T-helper 1 cell treated with Interleukin-12 subunit alpha and Interleukin-12 subunit beta and Interleukin-4 antibody, amounts not matched to agents 30 μg/mL and 1 μg/mL, for 36 hours (primary cell): ENCODE measurements at regions not wholly inside any gene's neighbourhood (a gene's known extent, or its start where the extent isn't known, plus 50 kb on each side); places are given as distances from the start of the nearest gene placed in this dataset.

Experiments used
- H3K27ac Mint-ChIP-seq: one replicate; pipeline ENCODE4 v1.8.0; 2021; ENCODE audit warnings: mild to moderate bottlenecking, mixed read lengths
- H3K27me3 Mint-ChIP-seq: one replicate; pipeline ENCODE4 v1.8.0; 2021; ENCODE audit warnings: low read depth, mixed read lengths
- H3K36me3 Mint-ChIP-seq: one replicate; pipeline ENCODE4 v1.8.0; 2021; ENCODE audit warnings: low read depth, mixed read lengths
- H3K4me1 Mint-ChIP-seq: one replicate; pipeline ENCODE4 v1.8.0; 2021; ENCODE audit warnings: low read depth, mixed read lengths
- H3K4me3 Mint-ChIP-seq: one replicate; pipeline ENCODE4 v1.8.0; 2021; ENCODE audit warnings: mild to moderate bottlenecking, moderate library complexity, mixed read lengths
- H3K9me3 Mint-ChIP-seq: one replicate; pipeline ENCODE4 v1.8.0; 2021; ENCODE audit warnings: mixed read lengths

- H3K4me1 Mint-ChIP-seq, result peaks cover 7% of the 10 kb centered on the region
- H3K36me3 Mint-ChIP-seq, result no peaks in the 10 kb centered on the region
- H3K27ac Mint-ChIP-seq, result no peak overlapping the region
- H3K27me3 Mint-ChIP-seq, result no peaks in the 10 kb centered on the region
- H3K4me3 Mint-ChIP-seq, result no peak overlapping the region
- no peaks in the 10 kb centered on the region for H3K9me3 Mint-ChIP-seq
Observed at GRCh38 chr1:116252785-116253184, 120.3 kb upstream of the ATP1A1 start.

DNA sequence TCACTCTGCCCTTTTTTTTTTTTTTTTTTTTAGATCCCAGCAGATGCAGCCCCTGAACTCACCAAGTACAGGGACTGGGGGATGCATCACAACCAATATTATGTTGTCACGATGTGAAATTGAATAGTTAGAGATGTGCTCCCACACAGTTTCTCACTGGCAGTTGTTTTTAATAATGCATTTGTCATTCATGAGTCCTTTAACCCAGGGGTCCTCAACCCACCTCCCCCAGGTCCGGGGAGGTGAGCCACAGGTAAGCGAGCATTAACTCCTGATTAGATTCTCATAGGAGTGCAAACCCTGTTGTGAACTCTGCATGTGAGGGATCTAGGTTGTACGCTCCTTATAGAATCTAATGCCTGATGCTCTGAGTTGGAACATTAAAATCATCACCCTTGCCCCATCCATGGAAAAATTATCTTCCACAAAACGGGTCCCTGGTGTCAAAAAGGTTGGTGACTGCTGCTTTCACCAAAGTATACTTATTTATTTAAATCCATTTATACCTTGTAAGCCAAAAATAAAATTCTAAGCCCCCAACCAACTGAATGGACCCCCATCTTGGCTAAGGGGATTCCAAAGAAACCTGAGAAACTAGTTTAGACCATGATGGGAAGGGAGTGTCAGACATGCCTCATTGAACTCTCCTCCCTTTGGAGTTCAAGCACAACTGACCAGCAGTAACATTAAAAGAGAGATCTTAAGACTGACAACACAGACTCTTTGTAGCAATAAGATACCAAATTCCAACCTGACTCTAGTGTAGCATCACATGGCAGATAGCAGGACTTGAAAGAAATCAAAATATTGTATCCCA lies 119.3 kb upstream of the ATP1A1 start:
- no peak overlapping the region for H3K27ac Mint-ChIP-seq

GRCh38 chr1:116254776-116255175 lies 118.3 kb upstream of the ATP1A1 start:
- no peak overlapping the region for H3K27ac Mint-ChIP-seq
- H3K9me3 Mint-ChIP-seq, result no peaks in the 10 kb centered on the region
- H3K4me1 Mint-ChIP-seq, result peaks cover 14% of the 10 kb centered on the region
- no peaks in the 10 kb centered on the region for H3K27me3 Mint-ChIP-seq
- H3K36me3 Mint-ChIP-seq, result peaks cover 3% of the 10 kb centered on the region
- H3K4me3 Mint-ChIP-seq, result no peak overlapping the region

More for the DNA sequence above, 119.3 kb upstream of the ATP1A1 start:
- H3K4me3 Mint-ChIP-seq, result no peak overlapping the region
- no peaks in the 10 kb centered on the region for H3K9me3 Mint-ChIP-seq
- peaks cover 1% of the 10 kb centered on the region for H3K36me3 Mint-ChIP-seq
- no peaks in the 10 kb centered on the region for H3K27me3 Mint-ChIP-seq
- peaks cover 12% of the 10 kb centered on the region for H3K4me1 Mint-ChIP-seq

DNA sequence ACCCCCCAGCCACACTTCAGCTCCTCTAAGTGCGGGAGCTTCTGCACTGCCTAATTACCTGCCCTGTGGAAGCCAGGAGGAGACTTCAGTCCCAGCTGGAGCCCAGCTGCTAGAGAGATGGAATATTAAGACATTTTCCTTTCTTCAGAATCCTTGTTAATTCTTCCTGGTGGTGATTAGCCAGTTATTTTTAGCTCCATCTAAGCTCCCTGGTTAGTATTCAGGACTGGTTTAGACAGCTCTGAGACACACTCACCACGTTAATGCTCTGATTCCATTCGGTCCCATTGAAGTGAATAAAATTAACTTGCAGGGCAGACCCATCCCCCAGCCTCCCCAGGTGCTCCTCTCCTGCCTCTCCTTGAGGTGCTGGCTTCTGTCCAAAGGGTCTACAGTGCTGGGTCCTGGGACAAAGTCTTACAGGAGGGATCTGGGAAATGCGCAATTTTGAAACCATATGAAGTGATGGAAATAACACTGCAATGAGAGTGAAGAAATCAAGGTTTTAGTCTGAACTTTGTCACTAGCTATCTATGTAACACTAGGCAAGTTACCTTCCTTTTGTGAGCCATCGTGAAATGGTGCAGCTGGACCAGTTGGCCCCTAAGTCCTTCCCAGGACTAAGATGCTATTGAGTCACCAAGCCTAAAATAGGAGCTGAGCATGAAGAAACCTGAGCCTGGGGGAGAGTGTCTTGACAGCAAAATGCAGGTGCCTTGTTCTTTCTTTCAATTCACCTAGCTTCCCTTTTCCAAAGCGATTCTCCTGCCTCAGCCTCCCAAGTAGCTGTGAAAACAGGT lies 117.4 kb upstream of the ATP1A1 start:
- Mint-ChIP-seq H3K27ac (no peak overlapping the region), H3K27me3 (no peaks in the 10 kb centered on the region), H3K4me3 (no peak overlapping the region), H3K4me1 (peaks cover 14% of the 10 kb centered on the region), H3K9me3 (no peaks in the 10 kb centered on the region), H3K36me3 (peaks cover 3% of the 10 kb centered on the region)

- Mint-ChIP-seq H3K27ac (no peak overlapping the region), H3K4me3 (no peak overlapping the region), H3K27me3 (no peaks in the 10 kb centered on the region), H3K4me1 (peaks cover 14% of the 10 kb centered on the region), H3K9me3 (no peaks in the 10 kb centered on the region), H3K36me3 (peaks cover 3% of the 10 kb centered on the region)
Observed at GRCh38 chr1:116256286-116256649, 116.8 kb upstream of the ATP1A1 start.

DNA sequence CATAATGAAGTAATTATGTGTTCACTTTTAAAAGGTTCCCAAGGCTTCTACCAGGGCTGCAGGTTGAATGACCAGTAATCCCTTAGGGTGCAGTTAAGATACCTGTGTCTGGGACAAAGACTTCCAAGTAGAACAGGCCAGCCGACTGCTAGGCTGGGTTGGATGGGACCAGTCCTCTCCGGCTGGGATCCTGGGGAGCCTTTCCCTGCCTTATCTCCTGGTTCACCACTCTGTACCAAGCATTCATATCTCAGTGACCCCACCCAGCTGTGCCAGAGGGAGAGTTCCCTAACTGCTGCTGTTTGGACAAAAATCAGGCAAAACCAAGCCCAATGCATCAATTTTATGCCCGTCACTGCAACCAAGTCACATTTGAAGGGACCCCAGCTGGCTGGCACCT lies 116.2 kb upstream of the ATP1A1 start:
- no peaks in the 10 kb centered on the region for H3K27me3 Mint-ChIP-seq
- no peaks in the 10 kb centered on the region for H3K9me3 Mint-ChIP-seq
- no peak overlapping the region for H3K27ac Mint-ChIP-seq
- peaks cover 3% of the 10 kb centered on the region for H3K36me3 Mint-ChIP-seq
- no peak overlapping the region for H3K4me3 Mint-ChIP-seq
- peaks cover 16% of the 10 kb centered on the region for H3K4me1 Mint-ChIP-seq

DNA sequence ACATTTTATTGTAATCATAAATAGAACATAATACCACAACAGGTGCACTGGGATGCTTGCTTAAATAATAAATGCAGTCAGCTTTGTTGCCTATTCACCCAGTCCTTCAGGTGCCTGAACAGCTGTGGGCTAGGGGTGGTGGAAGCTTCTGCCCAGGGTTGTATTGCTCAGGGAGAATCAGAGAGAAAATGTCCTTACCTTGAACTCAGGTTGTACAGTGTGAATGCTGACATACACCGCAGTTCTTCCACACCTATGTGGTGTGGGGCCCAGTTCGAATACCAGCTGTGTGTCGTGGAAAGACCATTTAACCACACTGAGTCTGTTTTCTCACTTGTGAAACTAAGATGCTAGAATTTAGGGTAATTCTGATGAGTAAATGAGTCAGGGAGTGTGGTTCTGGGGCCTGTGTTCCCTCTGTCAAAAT lies 115.7 kb upstream of the ATP1A1 start:
- H3K27ac Mint-ChIP-seq, result peak overlapping the region; percentile 66
- no peaks in the 10 kb centered on the region for H3K27me3 Mint-ChIP-seq
- peaks cover 3% of the 10 kb centered on the region for H3K36me3 Mint-ChIP-seq
- H3K9me3 Mint-ChIP-seq, result no peaks in the 10 kb centered on the region
- no peak overlapping the region for H3K4me3 Mint-ChIP-seq
- H3K4me1 Mint-ChIP-seq, result peaks cover 16% of the 10 kb centered on the region

- H3K9me3 Mint-ChIP-seq, result no peaks in the 10 kb centered on the region
- no peaks in the 10 kb centered on the region for H3K27me3 Mint-ChIP-seq
- H3K4me3 Mint-ChIP-seq, result no peak overlapping the region
- peaks cover 3% of the 10 kb centered on the region for H3K36me3 Mint-ChIP-seq
- peaks cover 16% of the 10 kb centered on the region for H3K4me1 Mint-ChIP-seq
- H3K27ac Mint-ChIP-seq, result peak overlapping the region; percentile 66
Observed at GRCh38 chr1:116257836-116258235, 115.2 kb upstream of the ATP1A1 start.

DNA sequence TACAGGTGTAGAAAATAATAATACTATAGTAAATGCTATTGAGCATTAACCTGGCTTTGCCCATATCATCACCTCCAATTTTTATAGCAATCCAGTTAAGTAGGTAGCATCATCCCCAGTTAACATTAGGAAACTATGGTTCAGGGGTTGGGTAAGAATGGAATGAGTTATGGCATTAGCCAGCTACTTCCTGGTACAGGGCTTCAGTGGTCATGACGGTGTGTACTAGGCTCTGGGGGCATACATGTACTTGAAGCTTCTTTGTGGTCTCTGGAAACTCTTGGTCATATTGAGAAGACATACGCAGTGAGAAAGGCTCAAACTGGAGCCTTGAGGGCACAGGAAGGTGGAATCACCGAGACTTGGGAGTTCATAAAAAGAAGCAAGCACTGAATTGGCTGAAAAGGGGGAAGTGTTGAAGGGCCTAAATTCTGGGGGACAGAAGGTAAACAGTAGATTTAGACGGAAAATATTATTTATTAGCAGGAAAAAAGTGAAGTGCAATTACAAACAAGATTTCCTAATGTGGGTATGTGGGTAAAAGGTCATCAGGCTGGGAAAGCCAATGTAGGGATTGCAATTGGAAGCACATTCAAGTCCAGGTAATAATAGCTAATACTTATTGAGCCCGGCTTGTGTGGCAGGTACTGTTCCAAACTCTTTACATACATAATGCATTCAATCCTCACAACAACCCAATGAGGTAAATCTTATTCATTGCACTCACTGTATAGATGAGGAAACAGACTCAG lies 114.2 kb upstream of the ATP1A1 start:
- Mint-ChIP-seq H3K27me3 (no peaks in the 10 kb centered on the region), H3K4me3 (no peak overlapping the region), H3K4me1 (peaks cover 18% of the 10 kb centered on the region), H3K9me3 (no peaks in the 10 kb centered on the region), H3K36me3 (peaks cover 3% of the 10 kb centered on the region), H3K27ac (no peak overlapping the region)

DNA sequence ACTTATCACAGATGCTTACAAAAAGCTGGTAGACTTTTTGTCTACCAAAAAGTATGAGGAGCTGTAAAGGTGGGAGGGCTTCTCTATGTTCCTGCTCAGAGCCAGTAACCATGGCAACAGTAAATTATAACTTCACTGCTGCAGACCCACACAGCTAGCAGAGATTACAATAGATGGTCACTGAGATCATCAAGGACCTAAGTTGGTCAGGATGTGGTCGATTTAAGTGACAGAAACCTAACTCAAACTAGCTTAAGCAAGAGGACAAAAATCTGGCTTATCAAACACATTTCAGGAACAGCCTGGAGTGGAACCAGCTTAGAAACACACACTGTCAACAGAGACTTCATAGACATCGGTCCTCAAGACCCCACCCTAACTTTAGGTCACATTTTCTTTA lies 113.4 kb upstream of the ATP1A1 start:
- H3K4me1 Mint-ChIP-seq, result peaks cover 18% of the 10 kb centered on the region
- H3K9me3 Mint-ChIP-seq, result no peaks in the 10 kb centered on the region
- no peak overlapping the region for H3K4me3 Mint-ChIP-seq
- H3K27ac Mint-ChIP-seq, result no peak overlapping the region
- peaks cover 3% of the 10 kb centered on the region for H3K36me3 Mint-ChIP-seq
- no peaks in the 10 kb centered on the region for H3K27me3 Mint-ChIP-seq

GRCh38 chr1:116260115-116260514 lies 112.9 kb upstream of the ATP1A1 start:
- Mint-ChIP-seq H3K27ac (no peak overlapping the region), H3K9me3 (no peaks in the 10 kb centered on the region), H3K4me1 (peaks cover 18% of the 10 kb centered on the region), H3K36me3 (peaks cover 3% of the 10 kb centered on the region), H3K27me3 (no peaks in the 10 kb centered on the region), H3K4me3 (no peak overlapping the region)

GRCh38 chr1:116260621-116261020 lies 112.4 kb upstream of the ATP1A1 start:
- peaks cover 3% of the 10 kb centered on the region for H3K36me3 Mint-ChIP-seq
- H3K4me3 Mint-ChIP-seq, result no peak overlapping the region
- H3K9me3 Mint-ChIP-seq, result no peaks in the 10 kb centered on the region
- peaks cover 18% of the 10 kb centered on the region for H3K4me1 Mint-ChIP-seq
- no peak overlapping the region for H3K27ac Mint-ChIP-seq
- no peaks in the 10 kb centered on the region for H3K27me3 Mint-ChIP-seq

DNA sequence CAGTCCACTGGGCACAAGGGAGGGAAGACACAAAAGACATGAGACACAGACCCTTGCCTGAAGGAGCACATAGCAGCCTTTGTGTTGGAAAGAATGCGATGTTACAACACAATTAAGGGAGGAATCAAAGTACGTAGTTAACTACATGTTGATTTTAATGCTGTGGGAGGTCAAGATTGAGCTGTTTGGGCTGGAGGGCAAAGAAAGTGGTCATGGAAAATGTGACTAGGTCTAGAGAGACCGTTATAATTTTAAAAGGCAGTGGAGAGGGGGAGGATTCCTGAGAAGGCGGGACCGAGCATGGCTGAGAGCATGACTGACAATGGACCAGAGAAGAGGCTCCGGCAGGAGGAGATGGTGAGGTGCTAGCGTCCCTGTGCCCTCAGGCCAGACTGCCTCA lies 111.8 kb upstream of the ATP1A1 start:
- H3K27ac Mint-ChIP-seq, result no peak overlapping the region
- H3K4me1 Mint-ChIP-seq, result peaks cover 18% of the 10 kb centered on the region
- peaks cover 3% of the 10 kb centered on the region for H3K36me3 Mint-ChIP-seq
- H3K4me3 Mint-ChIP-seq, result no peak overlapping the region
- H3K27me3 Mint-ChIP-seq, result no peaks in the 10 kb centered on the region
- no peaks in the 10 kb centered on the region for H3K9me3 Mint-ChIP-seq

DNA sequence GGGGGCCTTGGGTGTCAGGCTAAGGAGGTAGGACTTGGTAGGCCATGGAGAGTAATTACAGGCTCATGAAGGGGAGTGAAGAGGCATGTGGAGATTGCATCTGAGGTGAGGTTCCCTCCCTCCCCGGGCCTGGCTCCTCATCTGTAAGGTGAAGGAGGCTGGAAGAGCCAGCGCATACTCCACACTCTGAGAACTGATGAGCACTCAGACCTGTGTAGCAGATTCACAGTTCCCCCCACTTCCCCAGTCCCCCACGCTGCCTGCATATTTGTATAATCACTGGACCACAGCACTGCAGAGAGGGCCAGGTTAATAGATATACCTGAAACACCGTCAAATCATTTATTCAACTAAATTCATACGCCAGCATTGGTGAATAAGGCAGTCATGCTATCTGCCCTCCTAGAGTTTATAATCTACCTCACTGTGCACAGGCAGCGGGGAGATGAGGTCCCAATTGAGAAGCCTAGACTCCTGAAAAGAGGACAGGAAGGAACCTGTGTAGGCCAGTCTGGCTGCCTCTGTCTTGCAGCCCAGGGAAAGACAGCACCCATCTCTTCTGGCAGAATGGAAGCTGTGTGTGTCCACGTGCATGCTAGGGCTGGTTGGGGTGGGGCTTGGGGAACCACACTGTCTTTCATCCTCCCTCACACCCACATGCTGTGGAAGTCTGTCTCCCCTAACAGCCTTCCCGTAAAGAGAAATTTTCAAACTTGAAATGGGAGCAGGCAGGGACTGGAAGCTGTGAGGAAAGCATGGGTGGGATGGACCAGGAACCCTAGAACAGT lies 110.6 kb upstream of the ATP1A1 start:
- no peak overlapping the region for H3K4me3 Mint-ChIP-seq

More for the DNA sequence above, 110.6 kb upstream of the ATP1A1 start:
- Mint-ChIP-seq H3K9me3 (no peaks in the 10 kb centered on the region), H3K27me3 (no peaks in the 10 kb centered on the region), H3K4me1 (peaks cover 14% of the 10 kb centered on the region), H3K36me3 (peaks cover 3% of the 10 kb centered on the region), H3K27ac (no peak overlapping the region)
